GM12872 (cell line): ENCODE measurements at regions not wholly inside any gene's neighbourhood (a gene's known extent, or its start where the extent isn't known, plus 50 kb on each side); places are given as distances from the start of the nearest gene placed in this dataset.

Experiments
- TF ChIP-seq, protein P1 (sequence below): IDR thresholded peaks from 3 replicates; pipeline ENCODE4 v1.5.1; 2011; ENCODE audit warnings: low read depth, mild to moderate bottlenecking, low read length, moderate library complexity; ENCODE audit not compliant: insufficient read depth

DNA sequence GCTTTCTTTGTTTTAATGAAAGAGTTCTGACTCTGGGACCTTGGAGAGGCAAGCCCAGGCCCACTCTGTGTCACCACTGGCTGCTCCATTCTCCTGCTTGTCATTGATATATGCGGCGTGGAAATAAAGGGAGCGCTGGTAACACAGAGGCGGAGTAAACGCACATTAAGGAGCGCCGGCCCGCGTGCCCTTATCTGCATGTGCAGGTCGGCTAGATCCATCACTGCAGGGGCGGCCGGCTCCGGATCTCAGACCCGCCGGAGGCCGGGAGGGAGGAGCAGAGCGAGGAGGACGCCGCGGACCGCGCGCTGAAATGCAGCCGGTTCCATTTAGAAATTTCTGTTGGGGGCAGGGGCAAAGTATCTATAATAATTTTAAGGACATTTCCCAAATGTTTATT is 70.8 kb downstream of the MRPL36 start:
- TF ChIP-seq, protein P1, sequence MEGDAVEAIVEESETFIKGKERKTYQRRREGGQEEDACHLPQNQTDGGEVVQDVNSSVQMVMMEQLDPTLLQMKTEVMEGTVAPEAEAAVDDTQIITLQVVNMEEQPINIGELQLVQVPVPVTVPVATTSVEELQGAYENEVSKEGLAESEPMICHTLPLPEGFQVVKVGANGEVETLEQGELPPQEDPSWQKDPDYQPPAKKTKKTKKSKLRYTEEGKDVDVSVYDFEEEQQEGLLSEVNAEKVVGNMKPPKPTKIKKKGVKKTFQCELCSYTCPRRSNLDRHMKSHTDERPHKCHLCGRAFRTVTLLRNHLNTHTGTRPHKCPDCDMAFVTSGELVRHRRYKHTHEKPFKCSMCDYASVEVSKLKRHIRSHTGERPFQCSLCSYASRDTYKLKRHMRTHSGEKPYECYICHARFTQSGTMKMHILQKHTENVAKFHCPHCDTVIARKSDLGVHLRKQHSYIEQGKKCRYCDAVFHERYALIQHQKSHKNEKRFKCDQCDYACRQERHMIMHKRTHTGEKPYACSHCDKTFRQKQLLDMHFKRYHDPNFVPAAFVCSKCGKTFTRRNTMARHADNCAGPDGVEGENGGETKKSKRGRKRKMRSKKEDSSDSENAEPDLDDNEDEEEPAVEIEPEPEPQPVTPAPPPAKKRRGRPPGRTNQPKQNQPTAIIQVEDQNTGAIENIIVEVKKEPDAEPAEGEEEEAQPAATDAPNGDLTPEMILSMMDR, result no peak

DNA sequence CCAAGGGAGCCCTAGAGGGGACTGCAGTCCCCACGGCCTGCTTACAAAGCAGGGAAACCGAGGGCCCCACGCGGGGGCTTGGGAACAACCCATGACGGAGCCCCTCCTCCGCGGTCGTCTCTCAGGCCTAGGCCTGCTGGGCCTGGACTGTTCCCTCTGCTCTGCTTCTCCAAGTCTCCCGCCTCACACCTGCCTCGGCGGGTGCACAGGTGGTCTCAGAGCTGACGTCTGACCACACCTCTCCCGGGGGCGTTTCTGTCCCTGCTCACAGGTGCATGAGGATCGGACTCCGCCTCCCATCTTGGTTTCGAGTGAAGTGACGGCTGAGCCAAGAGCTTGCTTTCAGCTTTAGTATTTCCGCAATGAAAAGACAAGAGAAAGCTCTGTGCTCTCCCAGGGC is 72.1 kb downstream of the MRPL36 start:
- TF ChIP-seq, protein P1, result no peak

DNA sequence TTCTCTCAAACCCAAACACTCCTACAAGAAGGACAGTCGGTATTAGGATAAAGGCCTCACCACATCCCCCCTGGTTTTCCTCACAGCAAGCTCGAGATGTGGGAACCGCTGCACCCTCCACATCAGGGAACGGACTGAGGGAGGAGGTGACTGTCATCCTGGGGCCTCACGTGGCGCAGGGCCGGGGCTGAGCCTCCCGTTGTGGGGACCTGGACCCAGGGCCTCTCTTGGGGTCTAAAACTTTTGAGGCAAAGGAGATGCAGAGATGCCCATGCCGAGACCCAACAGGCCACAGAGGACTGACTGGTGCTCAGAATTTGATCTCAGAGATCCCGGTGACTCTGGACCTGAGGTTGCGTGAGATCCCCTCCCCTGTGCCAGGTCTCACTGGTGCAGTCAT is 72.7 kb downstream of the MRPL36 start:
- TF ChIP-seq, protein P1, result no peak

DNA sequence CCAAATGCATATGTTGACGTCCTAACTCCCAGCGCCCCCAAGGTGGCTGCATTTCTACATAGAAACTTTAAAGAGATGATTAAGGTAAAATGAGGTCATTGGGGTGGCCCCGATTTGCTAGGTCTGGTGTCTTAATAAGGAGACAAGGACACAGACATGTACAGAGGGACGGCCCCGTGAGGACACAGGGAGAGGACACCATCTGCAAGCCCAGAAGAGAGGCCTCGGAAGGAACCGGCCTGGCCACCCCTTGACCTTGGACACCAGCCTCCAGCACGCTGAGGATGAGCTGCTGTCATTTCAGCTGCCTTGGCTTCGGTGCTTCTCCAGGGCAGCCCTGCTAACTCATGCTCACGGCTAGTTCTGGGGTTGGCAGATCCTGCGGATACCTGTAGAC is 73.2 kb downstream of the MRPL36 start:
- TF ChIP-seq, protein P1, result no peak

DNA sequence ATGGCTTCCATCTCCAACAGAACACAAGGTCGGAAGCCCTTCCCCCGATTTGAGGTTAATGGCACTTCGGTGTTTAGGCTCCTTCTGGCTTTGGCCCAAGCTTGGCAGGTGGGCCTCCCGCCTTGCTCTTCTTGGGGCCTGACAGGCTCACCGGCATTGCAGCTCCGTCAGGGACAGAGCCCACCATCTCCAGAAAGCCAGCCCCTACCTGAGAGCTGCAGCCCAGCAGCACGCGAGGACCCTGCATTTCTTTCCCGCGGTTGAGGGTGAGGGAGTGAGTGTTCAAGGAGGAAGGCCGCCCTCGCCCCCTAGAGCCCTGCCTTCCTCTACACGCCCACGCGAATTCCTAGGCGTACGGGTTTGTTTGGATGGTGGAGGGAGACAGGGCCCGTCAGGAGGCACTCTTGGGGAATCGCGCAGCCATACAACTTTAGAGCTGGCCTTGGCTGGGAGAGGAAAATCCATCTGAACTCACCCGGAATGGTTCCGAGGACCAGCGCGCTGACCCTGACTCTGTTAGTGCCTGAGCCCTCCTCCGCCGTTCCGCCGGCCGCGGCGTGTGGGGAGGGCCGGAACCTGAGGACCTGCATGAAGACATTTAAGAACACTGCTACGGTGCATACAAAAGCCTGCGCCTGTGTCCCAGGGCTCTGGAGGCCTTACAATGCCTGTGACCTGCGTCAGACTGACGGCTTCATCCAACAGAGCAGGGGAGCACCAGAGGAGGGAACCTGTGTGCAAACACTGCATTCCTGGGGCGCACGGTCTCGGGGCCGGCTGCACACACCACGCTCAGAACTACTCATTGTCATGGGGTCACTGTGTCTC is 73.8 kb downstream of the MRPL36 start:
- TF ChIP-seq, protein P1, result no peak

DNA sequence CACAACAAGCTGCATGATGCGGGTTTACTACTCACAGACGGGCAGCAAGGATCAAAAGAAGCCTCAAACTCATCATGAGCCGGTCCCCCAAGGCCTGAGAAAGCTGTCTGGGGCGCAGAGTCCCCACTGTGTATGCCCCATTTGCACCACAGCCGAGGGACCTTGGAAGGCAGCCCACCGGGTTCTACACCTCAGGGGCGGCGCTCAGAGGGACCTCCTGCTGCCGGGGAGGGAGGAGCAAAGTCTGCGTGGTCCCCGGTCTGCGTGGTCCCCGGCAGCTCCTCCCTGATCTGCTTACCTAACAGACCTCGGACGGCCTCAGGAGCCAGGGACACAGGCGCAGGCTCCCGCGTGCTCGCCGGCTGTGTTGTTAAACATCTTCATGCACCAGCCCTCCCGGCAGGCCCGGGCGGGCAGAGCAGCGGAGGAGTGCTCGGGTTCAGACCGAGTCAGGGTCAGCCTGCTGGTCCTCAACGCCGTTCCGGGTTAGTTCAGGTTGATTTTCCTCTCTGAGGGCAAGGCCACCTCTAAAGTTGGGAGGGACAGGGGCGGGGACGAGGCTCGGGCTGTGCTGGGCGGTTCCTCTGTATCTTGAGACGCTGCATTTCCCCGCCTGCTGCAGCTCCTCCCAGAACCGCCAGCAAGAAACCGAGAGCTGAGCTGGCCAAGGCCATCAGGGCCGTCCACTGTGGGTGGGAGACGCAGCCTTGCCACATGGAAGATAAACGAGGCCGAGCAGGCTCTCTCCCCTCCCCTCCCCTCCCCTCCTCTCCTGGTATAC is 74.6 kb downstream of the MRPL36 start:
- TF ChIP-seq, protein P1, result no peak

DNA sequence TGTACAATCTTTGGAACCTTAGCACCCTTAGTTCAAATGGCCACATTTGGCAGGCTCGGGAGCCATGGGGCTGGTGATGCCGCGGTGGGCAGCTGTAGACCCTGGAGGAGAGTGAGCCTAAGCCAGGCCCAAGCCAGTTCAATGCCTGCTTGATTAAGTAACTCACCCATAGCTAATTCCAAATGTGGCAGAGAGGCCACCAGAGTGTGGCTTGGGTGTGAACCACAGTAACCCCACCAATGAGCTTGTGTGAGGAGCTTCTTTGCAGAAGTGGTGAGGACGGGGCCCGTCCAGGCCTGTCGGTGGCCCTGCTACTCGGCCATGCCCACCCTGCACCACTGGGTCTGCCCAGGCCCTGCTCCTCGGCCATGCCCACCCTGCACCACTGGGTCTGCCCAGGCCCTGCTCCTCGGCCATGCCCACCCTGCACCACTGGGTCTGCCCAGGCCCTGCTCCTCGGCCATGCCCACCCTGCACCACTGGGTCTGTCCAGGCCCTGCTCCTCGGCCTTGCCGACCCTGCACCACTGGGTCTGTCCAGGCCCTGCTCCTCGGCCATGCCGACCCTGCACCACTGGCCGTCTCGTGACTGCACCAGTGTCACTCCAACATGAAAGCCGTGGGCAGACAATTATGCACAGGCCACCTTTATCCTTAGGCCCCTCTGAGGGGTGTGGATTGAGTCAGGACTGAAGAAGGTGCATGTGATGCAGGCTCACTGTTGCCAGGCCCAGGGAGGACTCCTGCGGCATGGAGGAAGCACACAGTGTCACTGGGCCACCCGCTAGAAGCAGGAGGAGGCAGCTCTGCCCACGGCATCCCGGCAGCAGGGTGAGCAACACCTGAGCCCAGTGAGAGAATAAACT is 75.4 kb downstream of the MRPL36 start:
- TF ChIP-seq, protein P1, result no peak
